HG03460 (cell line): ENCODE measurements at regions not wholly inside any gene's neighbourhood (a gene's known extent, or its start where the extent isn't known, plus 50 kb on each side); places are given as distances from the start of the nearest gene placed in this dataset.

Experiments used
- ATAC-seq: cut with Tn5 transposase; IDR thresholded peaks from one replicate; pipeline ENCODE4 v1.9.1; 2021; ENCODE audit not compliant: unreplicated experiment

DNA sequence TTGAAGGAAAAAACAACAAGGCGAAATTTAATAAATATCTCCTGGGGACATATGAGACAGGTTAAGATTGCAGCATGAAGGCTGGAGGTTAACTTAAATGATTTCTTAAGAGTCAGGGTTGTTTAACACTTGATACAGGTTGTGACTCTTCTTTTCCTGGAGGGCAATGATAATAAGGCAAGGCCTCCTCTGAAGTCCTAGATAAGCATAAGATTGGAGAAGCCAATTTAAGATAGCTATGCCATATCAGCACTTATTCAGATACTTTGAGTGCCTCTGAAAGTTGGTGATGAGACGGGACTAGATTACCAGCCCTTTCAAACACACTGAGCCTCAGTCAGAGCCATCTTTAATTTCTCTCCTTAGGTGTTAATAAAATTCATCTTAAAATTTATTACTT lies 350.8 kb downstream of the FBXO8 start:
- ATAC-seq = no peak

- ATAC-seq = no peak
Measured at GRCh38 chr4:173930329-173930967, 353.0 kb downstream of the FBXO8 start.

GRCh38 chr4:173929921-173930320 lies 353.5 kb downstream of the FBXO8 start:
- ATAC-seq = no peak

DNA sequence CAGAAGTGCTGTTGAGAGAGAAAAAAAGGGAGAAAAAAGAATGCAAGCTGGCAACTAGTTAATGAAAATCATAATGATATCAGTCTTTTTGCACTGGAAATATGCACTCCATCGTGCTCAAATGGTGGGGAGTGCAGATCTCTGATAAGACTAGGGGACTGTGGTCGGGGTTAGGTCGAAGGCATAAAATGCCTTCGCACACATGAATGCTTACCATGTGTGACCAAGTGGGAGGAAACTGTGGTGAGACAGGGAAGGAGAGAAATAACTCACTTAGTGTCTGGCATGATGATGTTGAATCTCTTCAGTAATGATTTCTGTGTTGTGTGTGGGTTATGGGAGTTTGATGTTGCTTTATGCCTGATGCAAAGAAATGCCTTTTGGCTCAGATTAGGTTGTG lies 358.9 kb downstream of the FBXO8 start:
- ATAC-seq = peak; percentile 78

- no peak for ATAC-seq
Measured at GRCh38 chr4:173919861-173920260, 363.6 kb downstream of the FBXO8 start.

GRCh38 chr4:173919196-173919595 lies 364.3 kb downstream of the FBXO8 start:
- ATAC-seq = no peak

DNA sequence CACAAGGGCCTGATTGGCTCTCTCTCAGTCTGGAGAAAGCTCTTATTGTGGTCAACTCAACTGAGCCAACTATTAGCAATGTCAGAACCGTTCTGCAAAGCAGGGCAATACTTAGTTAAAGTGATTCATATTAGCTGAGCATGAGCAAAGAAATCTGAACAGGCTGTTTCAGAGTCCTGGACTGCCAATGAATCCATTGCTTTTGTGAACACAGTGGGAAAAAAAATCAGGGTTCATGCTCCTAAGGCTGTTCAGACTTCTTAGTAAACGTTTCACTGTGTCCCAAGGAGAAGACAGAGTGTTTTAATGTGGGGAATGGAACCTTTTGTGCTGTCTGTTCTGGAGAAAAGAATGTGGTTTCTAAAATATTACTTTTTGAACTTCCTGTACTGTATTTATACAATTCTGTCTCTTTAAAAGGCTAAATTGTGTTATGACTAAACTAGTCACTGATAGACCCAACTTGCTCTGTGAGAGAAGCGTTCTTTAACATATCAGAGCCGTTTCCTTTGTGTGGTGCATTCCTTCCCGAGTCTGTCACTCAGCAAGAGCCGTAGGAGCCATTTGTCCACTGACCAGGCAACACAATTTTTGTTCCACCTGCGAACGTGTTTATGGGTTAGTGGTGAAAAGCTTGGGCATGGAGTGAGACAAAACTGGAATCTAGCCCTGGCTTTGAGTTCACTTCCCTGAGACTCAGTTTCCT lies 366.1 kb downstream of the FBXO8 start:
- ATAC-seq = no peak

GRCh38 chr4:173913496-173913895 lies 370.0 kb downstream of the FBXO8 start:
- ATAC-seq = no peak

DNA sequence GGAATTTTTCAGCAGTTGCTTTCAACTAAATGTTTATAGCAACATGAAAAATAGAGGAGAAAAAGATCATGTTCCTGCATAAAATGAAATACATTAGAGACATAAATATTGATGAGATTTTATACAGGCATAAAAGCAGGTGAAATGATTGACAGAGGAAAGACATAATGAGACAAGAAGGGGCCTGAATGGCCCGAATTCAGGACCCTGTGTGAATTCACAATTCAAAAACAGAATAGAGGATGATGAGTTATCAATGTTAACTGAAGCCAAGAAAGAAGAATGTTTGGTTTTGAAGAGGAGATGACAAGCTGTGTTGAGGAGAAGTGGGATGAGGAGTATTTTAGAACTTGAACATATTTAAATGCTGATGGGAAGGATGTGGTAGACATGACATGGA lies 371.1 kb downstream of the FBXO8 start:
- no peak for ATAC-seq

- ATAC-seq = no peak
Measured at GRCh38 chr4:173910891-173911290, 372.6 kb downstream of the FBXO8 start.

DNA sequence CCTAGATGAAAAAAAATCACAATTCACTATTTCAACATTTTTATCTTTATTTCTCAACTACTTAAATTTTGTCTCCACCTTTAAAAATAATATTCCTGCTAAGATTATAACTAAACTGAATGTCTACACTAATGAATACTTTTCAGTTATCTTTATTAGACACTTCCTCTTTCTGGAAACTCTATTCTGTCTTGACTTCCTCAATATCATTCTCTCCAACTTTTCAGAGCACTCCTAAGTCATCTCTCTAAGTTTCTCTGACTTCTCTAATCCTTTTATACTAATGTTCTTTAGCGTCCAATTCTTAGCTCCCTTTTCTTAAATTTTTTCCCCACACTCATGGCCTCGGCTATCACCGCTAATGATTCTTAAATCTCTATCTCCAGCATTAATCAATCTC lies 374.2 kb downstream of the FBXO8 start:
- ATAC-seq = no peak

DNA sequence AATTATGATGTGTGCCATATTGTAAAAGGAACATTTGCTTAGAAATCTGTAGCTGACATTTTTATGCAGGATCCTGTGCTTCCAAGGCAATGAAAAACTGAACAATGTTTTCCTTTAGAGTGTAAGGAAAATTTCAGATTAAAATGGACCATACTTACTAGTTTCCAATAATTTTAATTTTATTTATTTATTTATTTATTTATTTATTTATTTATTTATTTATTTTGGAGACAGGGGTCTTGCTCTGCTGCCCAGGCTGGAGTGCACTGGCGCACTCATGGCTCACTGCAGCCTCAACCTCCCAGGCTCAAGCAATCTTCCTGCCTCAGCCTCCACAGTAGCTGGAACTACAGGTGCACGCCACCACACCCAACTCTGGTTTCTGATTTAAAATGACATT lies 369.8 kb upstream of the HAND2 start:
- no peak for ATAC-seq

- no peak for ATAC-seq
Measured at GRCh38 chr4:173891072-173891471, 361.0 kb upstream of the HAND2 start.

DNA sequence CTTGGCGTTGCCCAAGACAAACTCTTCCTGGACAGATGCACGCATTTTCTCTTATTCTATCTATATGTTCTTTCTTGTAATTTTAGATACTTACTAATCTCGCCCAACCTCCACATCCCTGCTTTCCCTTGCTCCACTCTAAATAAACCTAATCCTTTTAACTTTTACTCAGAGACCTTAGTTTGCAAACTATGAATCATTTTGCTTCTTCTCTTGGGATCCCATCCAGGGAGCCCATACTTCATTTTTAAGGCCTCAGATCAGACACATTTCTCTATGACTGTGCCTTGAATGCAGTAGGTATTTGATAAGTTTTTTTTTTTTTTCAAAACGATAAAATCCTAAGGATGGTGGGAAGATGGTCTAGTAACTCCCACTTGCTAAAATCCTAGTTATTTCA lies 353.8 kb upstream of the HAND2 start:
- ATAC-seq = no peak

- ATAC-seq = no peak
Measured at GRCh38 chr4:173880897-173881296, 350.9 kb upstream of the HAND2 start.

- ATAC-seq = no peak
Measured at GRCh38 chr4:173879509-173879908, 349.5 kb upstream of the HAND2 start.

- ATAC-seq = no peak
Measured at GRCh38 chr4:173878701-173879100, 348.7 kb upstream of the HAND2 start.

- ATAC-seq = no peak
Measured at GRCh38 chr4:173871643-173872042, 341.6 kb upstream of the HAND2 start.

DNA sequence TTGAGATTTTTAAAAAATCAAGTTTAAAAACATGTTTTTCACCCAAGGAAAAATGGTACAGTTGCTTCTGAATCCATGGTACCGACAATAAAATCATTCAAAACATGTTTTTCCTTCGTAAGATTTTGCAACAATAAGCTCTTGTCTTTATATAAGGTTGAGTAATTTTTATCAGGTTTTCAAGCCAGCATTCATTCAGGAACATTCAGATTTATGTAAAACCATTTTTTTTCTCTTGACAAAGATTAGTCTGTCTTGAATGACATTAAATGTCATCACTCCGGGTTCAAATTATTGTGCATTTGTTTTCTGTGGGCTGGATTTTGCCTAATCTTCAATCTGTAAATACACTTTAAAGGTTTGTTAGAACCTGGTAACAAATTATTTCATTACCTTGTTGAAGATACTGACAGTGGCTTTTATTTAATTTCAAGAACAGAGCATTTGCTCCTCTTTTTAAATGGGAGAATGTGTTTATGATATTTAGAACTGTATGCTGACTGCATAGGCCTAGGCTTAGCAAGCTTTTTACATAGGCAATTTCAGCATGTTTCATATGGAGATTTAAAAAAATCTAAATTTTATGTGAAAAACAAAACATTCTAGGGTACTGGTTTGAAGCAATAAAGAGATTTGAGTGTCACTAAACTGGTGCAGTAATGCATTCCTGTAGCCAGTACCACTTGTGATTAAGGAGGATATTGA lies 336.4 kb upstream of the HAND2 start:
- no peak for ATAC-seq

DNA sequence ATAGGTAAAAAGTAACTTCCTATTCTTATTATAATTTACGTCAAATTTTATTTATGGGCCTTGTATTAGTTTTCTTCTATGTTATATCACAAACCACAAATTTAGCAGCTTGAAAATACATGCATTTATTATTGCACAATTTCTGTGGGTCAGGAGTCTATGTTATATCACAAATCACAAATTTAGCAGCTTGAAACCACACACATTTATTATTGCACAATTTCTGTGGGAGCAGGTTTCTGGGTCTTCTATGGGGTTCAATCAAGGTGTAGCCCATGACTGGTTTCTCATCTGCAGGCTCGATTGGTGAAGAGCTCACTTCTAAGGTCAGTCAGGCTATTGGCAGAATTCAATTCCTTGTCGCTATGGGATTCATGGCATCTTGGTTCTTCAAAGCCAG lies 332.7 kb upstream of the HAND2 start:
- ATAC-seq = no peak

- no peak for ATAC-seq
Measured at GRCh38 chr4:173860094-173860493, 330.1 kb upstream of the HAND2 start.

DNA sequence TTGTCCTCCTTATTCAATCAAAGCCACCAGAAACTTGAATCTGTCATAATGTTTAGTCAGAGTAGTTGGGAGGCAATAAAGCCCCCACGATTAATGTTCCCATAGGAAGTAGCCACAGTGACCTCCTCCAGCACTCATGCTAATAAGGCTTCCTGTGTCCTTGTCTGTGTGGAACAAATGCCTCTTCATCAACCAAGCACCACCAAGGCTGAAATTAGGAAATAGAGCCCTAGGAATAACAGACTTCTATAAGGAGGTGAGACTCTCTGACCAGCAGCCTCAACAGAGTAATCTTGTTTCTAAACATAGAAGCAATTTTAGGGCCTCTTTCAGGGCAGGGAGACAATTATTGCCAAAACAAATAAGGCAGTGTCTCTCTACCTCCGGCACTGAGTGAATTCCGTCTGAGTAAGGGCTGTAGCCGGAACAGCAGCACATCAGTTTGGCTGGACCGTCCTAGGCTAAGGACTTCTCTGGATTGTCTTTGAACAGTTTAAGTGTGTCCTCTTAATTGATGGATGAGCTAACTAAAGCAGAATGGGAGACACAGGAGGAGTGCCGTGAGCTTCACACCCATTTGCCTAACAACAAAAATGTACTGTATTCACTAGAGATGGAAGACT lies 329.2 kb upstream of the HAND2 start:
- ATAC-seq = no peak
